OCI-LY1 (cell line): ENCODE measurements at regions not wholly inside any gene's neighbourhood (a gene's known extent, or its start where the extent isn't known, plus 50 kb on each side); places are given as distances from the start of the nearest gene placed in this dataset.

Experiments used
- H2AFZ ChIP-seq: fragments of 200-600 bp; sonication (generic), shearing (Covaris generic); 2 replicates; pipeline ENCODE4 v1.6.0; 2014; ENCODE audit warnings: antibody characterized with exemption, mild to moderate bottlenecking, low read length
- H3F3A ChIP-seq: fragments of 200-600 bp; sonication (generic), shearing (Covaris generic); 2 replicates; pipeline ENCODE4 v1.6.0; 2014; ENCODE audit warnings: mild to moderate bottlenecking, antibody characterized with exemption, low read length, moderate library complexity; ENCODE audit not compliant: insufficient read depth
- H3K27ac ChIP-seq: fragments of 200-600 bp; sonication (generic); 2 replicates; pipeline ENCODE4 v1.5.1; 2014; ENCODE audit warnings: low read length, mixed run types, mild to moderate bottlenecking, low read depth; ENCODE audit not compliant: poor library complexity, severe bottlenecking
- H3K27me3 ChIP-seq: fragments of 200-600 bp; sonication (generic); 2 replicates; pipeline ENCODE4 v1.6.0; 2014; ENCODE audit warnings: antibody characterized with exemption, mild to moderate bottlenecking, low read length, moderate library complexity; ENCODE audit not compliant: insufficient read depth
- H3K36me3 ChIP-seq: fragments of 200-600 bp; sonication (generic); 2 replicates; pipeline ENCODE4 v1.6.1; 2014; ENCODE audit warnings: mild to moderate bottlenecking, antibody characterized with exemption, low read length, moderate library complexity, mixed read lengths; ENCODE audit not compliant: insufficient read depth
- H3K4me1 ChIP-seq: fragments of 200-600 bp; sonication (generic); 2 replicates; pipeline ENCODE4 v1.5.1; 2014; ENCODE audit warnings: mild to moderate bottlenecking, low read length, moderate library complexity; ENCODE audit not compliant: insufficient read depth, severe bottlenecking
- H3K4me2 ChIP-seq: fragments of 200-600 bp; sonication (generic), shearing (Covaris generic); 2 replicates; pipeline ENCODE4 v1.6.1; 2014; ENCODE audit warnings: low read length
- H3K4me3 ChIP-seq: fragments of 200-600 bp; sonication (generic); 2 replicates; pipeline ENCODE4 v1.5.1; 2014; ENCODE audit warnings: low read length, low read depth, mild to moderate bottlenecking, mixed read lengths; ENCODE audit not compliant: poor library complexity, severe bottlenecking
- H3K79me2 ChIP-seq: fragments of 200-600 bp; shearing (Covaris generic); 2 replicates; pipeline ENCODE4 v1.6.1; 2016; ENCODE audit warnings: mixed run types, low read length, mixed read lengths; ENCODE audit not compliant: insufficient read depth
- H3K9ac ChIP-seq: fragments of 200-600 bp; sonication (generic), shearing (Covaris generic); 2 replicates; pipeline ENCODE4 v1.6.1; 2014; ENCODE audit warnings: mild to moderate bottlenecking, low read length, mixed read lengths
- H3K9me2 ChIP-seq: fragments of 200-600 bp; sonication (generic), shearing (Covaris generic); 2 replicates; pipeline ENCODE4 v1.6.1; 2014; ENCODE audit warnings: low read depth, mild to moderate bottlenecking, low read length, mixed read lengths
- H3K9me3 ChIP-seq: fragments of 200-600 bp; shearing (Covaris generic); 2 replicates; pipeline ENCODE4 v1.6.1; 2014; ENCODE audit warnings: low read length, mixed read lengths
- H4K20me1 ChIP-seq: fragments of 200-600 bp; sonication (generic), shearing (Covaris generic); 2 replicates; pipeline ENCODE4 v1.6.0; 2016; ENCODE audit warnings: mild to moderate bottlenecking, low read length; ENCODE audit not compliant: insufficient read depth
- EZH2 ChIP-seq: fragments of 200-600 bp; sonication (generic), shearing (Covaris generic); IDR thresholded peaks from 2 replicates; pipeline ENCODE4 v1.8.0; 2017; ENCODE audit warnings: borderline replicate concordance, mixed run types, mild to moderate bottlenecking, antibody characterized with exemption, low read length, moderate library complexity, mixed read lengths
- TF ChIP-seq, protein P1 (sequence below): fragments of 200-600 bp; sonication (generic), shearing (Covaris generic); IDR thresholded peaks from 2 replicates; pipeline ENCODE4 v1.5.1; 2017; ENCODE audit warnings: mild to moderate bottlenecking, antibody characterized with exemption, low read length, moderate library complexity, mixed read lengths

- H3K4me2 ChIP-seq, result no peak overlapping the region
Measured at GRCh38 chr7:17396692-17397091, 98.2 kb downstream of the AHR start.

GRCh38 chr7:17401791-17402627 lies 103.6 kb downstream of the AHR start:
- no peaks in the 10 kb centered on the region for H3K9me2 ChIP-seq
- peak overlapping the region; percentile 22; the same call in 1 of the 2 replicates for H3K4me2 ChIP-seq
- TF ChIP-seq, protein P1, sequence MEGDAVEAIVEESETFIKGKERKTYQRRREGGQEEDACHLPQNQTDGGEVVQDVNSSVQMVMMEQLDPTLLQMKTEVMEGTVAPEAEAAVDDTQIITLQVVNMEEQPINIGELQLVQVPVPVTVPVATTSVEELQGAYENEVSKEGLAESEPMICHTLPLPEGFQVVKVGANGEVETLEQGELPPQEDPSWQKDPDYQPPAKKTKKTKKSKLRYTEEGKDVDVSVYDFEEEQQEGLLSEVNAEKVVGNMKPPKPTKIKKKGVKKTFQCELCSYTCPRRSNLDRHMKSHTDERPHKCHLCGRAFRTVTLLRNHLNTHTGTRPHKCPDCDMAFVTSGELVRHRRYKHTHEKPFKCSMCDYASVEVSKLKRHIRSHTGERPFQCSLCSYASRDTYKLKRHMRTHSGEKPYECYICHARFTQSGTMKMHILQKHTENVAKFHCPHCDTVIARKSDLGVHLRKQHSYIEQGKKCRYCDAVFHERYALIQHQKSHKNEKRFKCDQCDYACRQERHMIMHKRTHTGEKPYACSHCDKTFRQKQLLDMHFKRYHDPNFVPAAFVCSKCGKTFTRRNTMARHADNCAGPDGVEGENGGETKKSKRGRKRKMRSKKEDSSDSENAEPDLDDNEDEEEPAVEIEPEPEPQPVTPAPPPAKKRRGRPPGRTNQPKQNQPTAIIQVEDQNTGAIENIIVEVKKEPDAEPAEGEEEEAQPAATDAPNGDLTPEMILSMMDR, result no peak
- TF ChIP-seq EZH2, result no peak
- no peak overlapping the region for H3K4me3 ChIP-seq
- H3K27me3 ChIP-seq, result no peaks in the 10 kb centered on the region
- H3K79me2 ChIP-seq, result no peaks in the 10 kb centered on the region
- no peaks in the 10 kb centered on the region for H4K20me1 ChIP-seq
- H3K4me1 ChIP-seq, result peaks cover 10% of the 10 kb centered on the region
- H3F3A ChIP-seq, result no peaks in the 10 kb centered on the region
- no peak overlapping the region for H3K9ac ChIP-seq
- no peaks in the 10 kb centered on the region for H3K36me3 ChIP-seq
- 0 out of 2 replicates have a peak overlapping the region, but pooled peaks have one; percentile 25 for H2AFZ ChIP-seq
- H3K9me3 ChIP-seq, result no peaks in the 10 kb centered on the region
- no peak overlapping the region for H3K27ac ChIP-seq

More at GRCh38 chr7:17396692-17397091, 98.2 kb downstream of the AHR start:
- Histone ChIP-seq H2AFZ (no peak overlapping the region), H3K9ac (no peak overlapping the region), H3K4me1 (no peaks in the 10 kb centered on the region), H3F3A (no peaks in the 10 kb centered on the region), H3K9me2 (no peaks in the 10 kb centered on the region), H4K20me1 (no peaks in the 10 kb centered on the region), H3K4me3 (no peak overlapping the region), H3K79me2 (no peaks in the 10 kb centered on the region), H3K9me3 (0 out of 2 replicates have a peak, but pooled peaks cover 4% of the 10 kb centered on the region), H3K27ac (no peak overlapping the region), H3K27me3 (no peaks in the 10 kb centered on the region), H3K36me3 (no peaks in the 10 kb centered on the region)
- TF ChIP-seq, protein P1, result no peak
- no peak for TF ChIP-seq EZH2

DNA sequence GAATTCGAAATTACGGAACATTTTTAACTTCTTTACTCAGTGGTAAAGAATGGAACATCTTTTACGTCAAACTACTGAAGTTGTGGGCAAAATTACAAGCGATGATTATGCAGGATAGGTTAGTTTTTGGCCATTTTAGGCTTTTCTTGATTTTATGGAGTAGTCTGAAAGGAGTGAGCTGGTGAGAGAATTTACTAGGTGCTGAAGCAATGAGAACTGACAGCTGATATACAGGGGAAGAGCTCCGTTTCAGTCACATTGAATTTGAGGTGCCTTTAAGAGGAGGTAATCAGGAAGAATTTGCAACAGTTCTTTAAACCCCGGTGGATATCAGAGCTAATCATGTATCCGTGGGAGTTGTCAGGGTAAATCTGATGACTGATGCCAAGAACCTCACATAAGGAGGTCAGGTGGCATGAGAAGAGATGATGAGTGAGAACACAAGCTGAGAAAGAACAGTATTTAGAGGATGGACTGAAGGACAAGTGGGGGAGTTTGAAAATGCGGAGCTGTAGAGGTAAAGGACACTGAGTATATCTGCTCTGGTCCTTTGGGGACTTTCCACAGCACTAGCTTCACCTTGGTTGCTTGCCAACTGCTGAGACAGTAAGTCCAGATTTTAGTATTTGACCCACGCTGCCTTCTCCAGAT lies 104.3 kb downstream of the AHR start:
- no peaks in the 10 kb centered on the region for H3K9me2 ChIP-seq
- H3K4me3 ChIP-seq, result no peak overlapping the region
- TF ChIP-seq, protein P1, result no peak
- TF ChIP-seq EZH2, result no peak
- H2AFZ ChIP-seq, result 0 out of 2 replicates have a peak overlapping the region, but pooled peaks have one; percentile 25
- no peaks in the 10 kb centered on the region for H3K9me3 ChIP-seq
- H3K27me3 ChIP-seq, result no peaks in the 10 kb centered on the region
- H3K27ac ChIP-seq, result no peak overlapping the region
- H3F3A ChIP-seq, result no peaks in the 10 kb centered on the region
- H3K9ac ChIP-seq, result no peak overlapping the region
- peaks cover 10% of the 10 kb centered on the region for H3K4me1 ChIP-seq
- H4K20me1 ChIP-seq, result no peaks in the 10 kb centered on the region
- H3K79me2 ChIP-seq, result no peaks in the 10 kb centered on the region
- peak overlapping the region; percentile 22; the same call in 1 of the 2 replicates for H3K4me2 ChIP-seq
- H3K36me3 ChIP-seq, result no peaks in the 10 kb centered on the region
